Fibroblast of pulmonary artery (primary cell): ENCODE measurements at regions not wholly inside any gene's neighbourhood (a gene's known extent, or its start where the extent isn't known, plus 50 kb on each side); places are given as distances from the start of the nearest gene placed in this dataset.

Source experiments
- DNase-seq: peaks from one replicate; pipeline ENCODE4 v3.0.0-alpha.2; 2010; ENCODE audit warnings: low read depth
- H3K4me3 ChIP-seq: replicated peaks from 2 replicates; pipeline ENCODE4 v1.5.1; 2011; ENCODE audit warnings: low read depth, mild to moderate bottlenecking, control low read depth, low read length, moderate library complexity
- CTCF ChIP-seq: IDR thresholded peaks from 2 replicates; pipeline ENCODE4 v1.5.1; 2011; ENCODE audit warnings: mild to moderate bottlenecking, control low read depth, low read length, inconsistent platforms; ENCODE audit errors: missing control alignments

GRCh38 chr5:9954869-9955268 lies 294.8 kb downstream of the ATPSCKMT start:
- no peak for TF ChIP-seq CTCF
- H3K4me3 ChIP-seq = no peak overlapping the region
- no peak for DNase-seq

- no peak overlapping the region for H3K4me3 ChIP-seq
- no peak for DNase-seq
- no peak for TF ChIP-seq CTCF
Observed at GRCh38 chr5:9953691-9954090, 296.0 kb downstream of the ATPSCKMT start.

GRCh38 chr5:9951865-9952516 lies 297.7 kb downstream of the ATPSCKMT start:
- no peak for TF ChIP-seq CTCF
- no peak for DNase-seq

GRCh38 chr5:9947944-9948343 lies 301.7 kb downstream of the ATPSCKMT start:
- TF ChIP-seq CTCF = no peak
- peak; percentile 61 for DNase-seq

More at GRCh38 chr5:9951865-9952516, 297.7 kb downstream of the ATPSCKMT start:
- H3K4me3 ChIP-seq = no peak overlapping the region

GRCh38 chr5:9947225-9947714 lies 302.4 kb downstream of the ATPSCKMT start:
- peak; percentile 83 for DNase-seq
- no peak for TF ChIP-seq CTCF

More at GRCh38 chr5:9947944-9948343, 301.7 kb downstream of the ATPSCKMT start:
- H3K4me3 ChIP-seq = no peak overlapping the region

GRCh38 chr5:9932770-9933169 lies 302.6 kb upstream of the TAS2R1 start:
- H3K4me3 ChIP-seq = no peak overlapping the region
- peak; percentile 64 for DNase-seq
- TF ChIP-seq CTCF = no peak

More at GRCh38 chr5:9947225-9947714, 302.4 kb downstream of the ATPSCKMT start:
- no peak overlapping the region for H3K4me3 ChIP-seq

GRCh38 chr5:9930156-9930555 lies 300.0 kb upstream of the TAS2R1 start:
- no peak for DNase-seq
- H3K4me3 ChIP-seq = no peak overlapping the region
- TF ChIP-seq CTCF = no peak
